HEK293 (cell line): ENCODE measurements at regions not wholly inside any gene's neighbourhood (a gene's known extent, or its start where the extent isn't known, plus 50 kb on each side); places are given as distances from the start of the nearest gene placed in this dataset.

Experiments
- CTCF ChIA-PET: fragments of 350-600 bp; formaldehyde crosslinking; extraction: SDS; loops from one replicate; lab custom pipeline; 2021; ENCODE audit warnings: antibody characterized with exemption; lab: Yijun Ruan, JAX
- POLR2A ChIA-PET: fragments of 300-600 bp; formaldehyde crosslinking; extraction: SDS; loops from one replicate; lab custom pipeline; 2020; ENCODE audit warnings: antibody characterized with exemption, inconsistent platforms; lab: Yijun Ruan, JAX
- H3K27ac ChIP-seq: fragments of 200-500 bp; sonication (Bioruptor generic); 2 replicates; pipeline ENCODE4 v1.5.1; 2014; ENCODE audit warnings: low read depth, low read length, control low read depth, inconsistent platforms; ENCODE audit errors: extremely low read depth
- H3K36me3 ChIP-seq, 2 experiments: fragments of 200-500 bp in 1 of 2; sonication (Bioruptor generic) in 1 of 2; 1 replicate in 1 of 2; 2 replicates in 1 of 2; pipeline ENCODE4 v1.5.1; 2014 to 2017; ENCODE audit warnings: inconsistent platforms in 2 of 2, low read length in 2 of 2; ENCODE audit not compliant: control insufficient read depth in 2 of 2, insufficient read depth in 1 of 2
- H3K4me1 ChIP-seq: fragments of 200-500 bp; sonication (Bioruptor generic); 2 replicates; pipeline ENCODE4 v1.5.1; 2014; ENCODE audit warnings: mild to moderate bottlenecking, low read length, inconsistent platforms; ENCODE audit not compliant: control insufficient read depth, insufficient read depth
- H3K4me3 ChIP-seq: 2 replicates; pipeline ENCODE4 v1.5.1; 2011; ENCODE audit warnings: low read depth, mild to moderate bottlenecking, control low read depth, low read length, moderate library complexity
- H3K9me3 ChIP-seq: fragments of 200-500 bp; sonication (Bioruptor generic); 2 replicates; pipeline ENCODE4 v1.5.1; 2014; ENCODE audit warnings: low read depth, low read length, inconsistent platforms; ENCODE audit not compliant: control insufficient read depth, insufficient read depth
- GFI1B ChIP-seq: fragments of 450-650 bp; formaldehyde crosslinking; IDR thresholded peaks from 2 replicates; pipeline ENCODE4 v1.5.1; 2016; ENCODE audit warnings: missing biosample characterization, missing genetic modification characterization
- GLIS2 ChIP-seq: fragments of 450-650 bp; formaldehyde crosslinking; IDR thresholded peaks from 2 replicates; pipeline ENCODE4 v1.5.1; 2016; ENCODE audit warnings: missing biosample characterization, missing genetic modification characterization
- INSM2 ChIP-seq: fragments of 450-650 bp; formaldehyde crosslinking; IDR thresholded peaks from 2 replicates; pipeline ENCODE4 v1.5.1; 2016; ENCODE audit warnings: missing biosample characterization, missing genetic modification characterization
- PRDM4 ChIP-seq: fragments of 450-650 bp; formaldehyde crosslinking; IDR thresholded peaks from 2 replicates; pipeline ENCODE4 v1.5.1; 2017; ENCODE audit warnings: missing biosample characterization, missing genetic modification characterization
- SP3 ChIP-seq: fragments of 450-650 bp; formaldehyde crosslinking; IDR thresholded peaks from 2 replicates; pipeline ENCODE4 v1.5.1; 2016; ENCODE audit warnings: missing biosample characterization, missing genetic modification characterization
- ZBTB10 ChIP-seq: fragments of 450-650 bp; formaldehyde crosslinking; IDR thresholded peaks from 2 replicates; pipeline ENCODE4 v1.5.1; 2016; ENCODE audit warnings: missing biosample characterization, missing genetic modification characterization
- ZBTB17 ChIP-seq: fragments of 450-650 bp; formaldehyde crosslinking; IDR thresholded peaks from 2 replicates; pipeline ENCODE4 v1.5.1; 2016; ENCODE audit warnings: missing biosample characterization, missing genetic modification characterization
- ZBTB6 ChIP-seq: fragments of 450-650 bp; formaldehyde crosslinking; IDR thresholded peaks from 2 replicates; pipeline ENCODE4 v1.5.1; 2017; ENCODE audit warnings: missing biosample characterization, missing genetic modification characterization
- ZFP37 ChIP-seq: fragments of 450-650 bp; formaldehyde crosslinking; IDR thresholded peaks from 2 replicates; pipeline ENCODE4 v1.5.1; 2016; ENCODE audit warnings: missing biosample characterization, missing genetic modification characterization
- ZNF146 ChIP-seq: fragments of 450-650 bp; formaldehyde crosslinking; IDR thresholded peaks from 2 replicates; pipeline ENCODE4 v1.5.1; 2016; ENCODE audit warnings: missing biosample characterization, missing genetic modification characterization
- ZNF2 ChIP-seq: fragments of 450-650 bp; formaldehyde crosslinking; IDR thresholded peaks from 2 replicates; pipeline ENCODE4 v1.5.1; 2016; ENCODE audit warnings: missing biosample characterization, missing genetic modification characterization
- ZNF26 ChIP-seq: fragments of 450-650 bp; formaldehyde crosslinking; IDR thresholded peaks from 2 replicates; pipeline ENCODE4 v1.5.1; 2016; ENCODE audit warnings: missing biosample characterization, missing genetic modification characterization
- ZNF335 ChIP-seq: fragments of 450-650 bp; formaldehyde crosslinking; conservative IDR thresholded peaks from 2 replicates; pipeline ENCODE4 v1.5.1; 2016; ENCODE audit warnings: missing biosample characterization, missing genetic modification characterization
- ZNF366 ChIP-seq: fragments of 450-650 bp; formaldehyde crosslinking; conservative IDR thresholded peaks from 2 replicates; pipeline ENCODE4 v1.5.1; 2016; ENCODE audit warnings: missing biosample characterization, missing genetic modification characterization
- ZNF391 ChIP-seq: fragments of 450-650 bp; formaldehyde crosslinking; IDR thresholded peaks from 2 replicates; pipeline ENCODE4 v1.5.1; 2016; ENCODE audit warnings: low read depth, missing biosample characterization, missing genetic modification characterization, borderline replicate concordance
- ZNF473 ChIP-seq: fragments of 450-650 bp; formaldehyde crosslinking; IDR thresholded peaks from 2 replicates; pipeline ENCODE4 v1.5.1; 2017; ENCODE audit warnings: missing biosample characterization, missing genetic modification characterization
- ZNF549 ChIP-seq: fragments of 450-650 bp; IDR thresholded peaks from 2 replicates; pipeline ENCODE4 v1.5.1; 2018; ENCODE audit warnings: missing biosample characterization, missing genetic modification characterization, mild to moderate bottlenecking, inconsistent platforms, moderate library complexity
- ZNF558 ChIP-seq: fragments of 450-650 bp; formaldehyde crosslinking; IDR thresholded peaks from 2 replicates; pipeline ENCODE4 v1.5.1; 2016; ENCODE audit warnings: missing biosample characterization, missing genetic modification characterization
- ZNF610 ChIP-seq: fragments of 450-650 bp; formaldehyde crosslinking; IDR thresholded peaks from 2 replicates; pipeline ENCODE4 v1.5.1; 2016; ENCODE audit warnings: missing biosample characterization, missing genetic modification characterization, borderline replicate concordance
- ZNF654 ChIP-seq: fragments of 450-650 bp; formaldehyde crosslinking; IDR thresholded peaks from 2 replicates; pipeline ENCODE4 v1.5.1; 2016; ENCODE audit warnings: low read depth, missing biosample characterization, missing genetic modification characterization
- ZNF692 ChIP-seq: fragments of 450-650 bp; formaldehyde crosslinking; IDR thresholded peaks from 2 replicates; pipeline ENCODE4 v1.5.1; 2016; ENCODE audit warnings: missing biosample characterization, missing genetic modification characterization
- ZNF701 ChIP-seq: fragments of 450-650 bp; formaldehyde crosslinking; IDR thresholded peaks from 2 replicates; pipeline ENCODE4 v1.5.1; 2016; ENCODE audit warnings: missing biosample characterization, missing genetic modification characterization
- ZSCAN5A ChIP-seq: fragments of 450-650 bp; formaldehyde crosslinking; IDR thresholded peaks from 2 replicates; pipeline ENCODE4 v1.5.1; 2016; ENCODE audit warnings: missing biosample characterization, missing genetic modification characterization

- TF ChIP-seq GLIS2, result no peak
- no peak for TF ChIP-seq ZNF335
- no peak for TF ChIP-seq ZBTB10
- TF ChIP-seq ZNF558 (tag by site-specific recombination), result no peak
- TF ChIP-seq ZNF692 (tag by site-specific recombination), result no peak
- no peak for TF ChIP-seq ZNF26
- no peak for TF ChIP-seq ZNF654 (tag by site-specific recombination)
- no peak for TF ChIP-seq PRDM4 (tag by site-specific recombination)
- TF ChIP-seq ZNF2 (tag by site-specific recombination), result no peak
- TF ChIP-seq ZNF610 (tag by site-specific recombination), result no peak
- TF ChIP-seq ZSCAN5A (tag by site-specific recombination), result no peak
- TF ChIP-seq ZNF366 (tag by site-specific recombination), result no peak
- TF ChIP-seq SP3 (tag by site-specific recombination), result no peak
- TF ChIP-seq ZNF701 (tag by site-specific recombination), result no peak
- TF ChIP-seq GFI1B (tag by site-specific recombination), result no peak
- no peak for TF ChIP-seq ZNF549 (tag by site-specific recombination)
- TF ChIP-seq, all 188 proteins: peak for 0
These were observed 194.8 kb downstream of the BUD13 start for GRCh38 chr11:116577956-116578355.

GRCh38 chr11:116577273-116577672 lies 195.5 kb downstream of the BUD13 start:
- H3K27ac ChIP-seq, result no peak overlapping the region
- CTCF ChIA-PET, result interaction anchor here (0.6 to 1.2 kb wide), 4 partner anchors 78 to 636 kb away, joined by 3 read pairs; no protein-coding TSS in a partner anchor
- TF ChIP-seq ZBTB17 (no peak), ZFP37 (tag by site-specific recombination) (no peak), ZNF146 (tag by site-specific recombination) (no peak), INSM2 (tag by site-specific recombination) (no peak), ZBTB6 (tag by site-specific recombination) (no peak), ZNF473 (tag by site-specific recombination) (no peak), ZNF391 (tag by site-specific recombination) (no peak)

More at GRCh38 chr11:116577956-116578355, 194.8 kb downstream of the BUD13 start:
- Histone ChIP-seq H3K36me3 (no peaks in the 10 kb centered on the region), H3K4me3 (no peak overlapping the region), H3K27ac (no peak overlapping the region), H3K9me3 (no peaks in the 10 kb centered on the region), H3K4me1 (no peaks in the 10 kb centered on the region)
- CTCF ChIA-PET, result interaction anchor here (0.6 to 1.2 kb wide), 2 partner anchors 155 to 637 kb away, joined by 3 read pairs; no protein-coding TSS in a partner anchor
- POLR2A ChIA-PET, result no interaction called here

More at GRCh38 chr11:116577273-116577672, 195.5 kb downstream of the BUD13 start:
- Histone ChIP-seq H3K4me3 (no peak overlapping the region), H3K4me1 (no peaks in the 10 kb centered on the region), H3K9me3 (no peaks in the 10 kb centered on the region), H3K36me3 (no peaks in the 10 kb centered on the region)
- POLR2A ChIA-PET, result no interaction called here
